ENCODE measurements at regions not wholly inside any gene's neighbourhood (a gene's known extent, or its start where the extent isn't known, plus 50 kb on each side); places are given as distances from the start of the nearest gene placed in this dataset.

GRCh38 chr5:115684513-115685037, 58.7 kb upstream of the TMED7 start:
- no peak overlapping the region for H3K27ac ChIP-seq (ENCODE audit: low read depth in 1 of 3, low read length in 2 of 3)
- 93 to 96% (median 96%) methylated on average over 1 of the region's 1 CpG for WGBS, 3 donors
- FAIRE-seq (no peak), DNase-seq (no peak)
- H3K4me1 ChIP-seq (ENCODE audit: control insufficient read depth in 3 of 3, insufficient read depth in 2 of 3, low read depth in 1 of 3, low read length in 2 of 3), result no peaks in the 10 kb centered on the region
- no peaks in the 10 kb centered on the region for H3K36me3 ChIP-seq (ENCODE audit: control insufficient read depth in 3 of 3, insufficient read depth in 2 of 3, low read depth in 1 of 3, low read length in 3 of 3)
- no peak overlapping the region for H3K4me3 ChIP-seq (ENCODE audit: low read depth in 1 of 3, low read length in 3 of 3)
- no peaks in the 10 kb centered on the region for H3K27me3 ChIP-seq (ENCODE audit: control insufficient read depth in 3 of 3, insufficient read depth in 3 of 3, low read length in 3 of 3)
- no peaks in the 10 kb centered on the region for H3K9me3 ChIP-seq (ENCODE audit: control insufficient read depth in 2 of 2, insufficient read depth in 1 of 2, low read depth in 1 of 2, low read length in 1 of 2)

- Histone ChIP-seq H3K27ac (ENCODE audit: low read depth in 1 of 3, low read length in 2 of 3) (no peak overlapping the region), H3K27me3 (ENCODE audit: control insufficient read depth in 3 of 3, insufficient read depth in 3 of 3, low read length in 3 of 3) (no peaks in the 10 kb centered on the region), H3K4me3 (ENCODE audit: low read depth in 1 of 3, low read length in 3 of 3) (no peak overlapping the region), H3K4me1 (ENCODE audit: control insufficient read depth in 3 of 3, insufficient read depth in 2 of 3, low read depth in 1 of 3, low read length in 2 of 3) (no peaks in the 10 kb centered on the region), H3K36me3 (ENCODE audit: control insufficient read depth in 3 of 3, insufficient read depth in 2 of 3, low read depth in 1 of 3, low read length in 3 of 3) (no peaks in the 10 kb centered on the region), H3K9me3 (ENCODE audit: control insufficient read depth in 2 of 2, insufficient read depth in 1 of 2, low read depth in 1 of 2, low read length in 1 of 2) (no peaks in the 10 kb centered on the region)
- DNase-seq, result no peak
- 48 to 73% (median 58%) methylated on average over 1 of the region's 1 CpG for WGBS, 3 donors
- no peak for FAIRE-seq
Measured at GRCh38 chr5:115683081-115683480, 57.2 kb upstream of the TMED7 start.

Data from small intestine (tissue), 7 donors.